Activated CD4-positive, alpha-beta T cell treated with anti-CD3 and anti-CD28 coated beads for 24 hours (primary cell): ENCODE measurements at regions not wholly inside any gene's neighbourhood (a gene's known extent, or its start where the extent isn't known, plus 50 kb on each side); places are given as distances from the start of the nearest gene placed in this dataset.

ENCODE experiments used
- DNase-seq, 2 donors: peaks; one replicate each; pipeline ENCODE4 v3.0.0-alpha.2; 2020; ENCODE audit warnings: low read depth in 2 of 2

GRCh38 chr3:124496061-124496460, 234.2 kb upstream of the UMPS start:
- DNase-seq, result no peak

- no peak for DNase-seq
Measured at GRCh38 chr3:124497487-124497886, 232.8 kb upstream of the UMPS start.

- DNase-seq, result no peak
Measured at GRCh38 chr3:124498891-124499290, 231.4 kb upstream of the UMPS start.

DNA sequence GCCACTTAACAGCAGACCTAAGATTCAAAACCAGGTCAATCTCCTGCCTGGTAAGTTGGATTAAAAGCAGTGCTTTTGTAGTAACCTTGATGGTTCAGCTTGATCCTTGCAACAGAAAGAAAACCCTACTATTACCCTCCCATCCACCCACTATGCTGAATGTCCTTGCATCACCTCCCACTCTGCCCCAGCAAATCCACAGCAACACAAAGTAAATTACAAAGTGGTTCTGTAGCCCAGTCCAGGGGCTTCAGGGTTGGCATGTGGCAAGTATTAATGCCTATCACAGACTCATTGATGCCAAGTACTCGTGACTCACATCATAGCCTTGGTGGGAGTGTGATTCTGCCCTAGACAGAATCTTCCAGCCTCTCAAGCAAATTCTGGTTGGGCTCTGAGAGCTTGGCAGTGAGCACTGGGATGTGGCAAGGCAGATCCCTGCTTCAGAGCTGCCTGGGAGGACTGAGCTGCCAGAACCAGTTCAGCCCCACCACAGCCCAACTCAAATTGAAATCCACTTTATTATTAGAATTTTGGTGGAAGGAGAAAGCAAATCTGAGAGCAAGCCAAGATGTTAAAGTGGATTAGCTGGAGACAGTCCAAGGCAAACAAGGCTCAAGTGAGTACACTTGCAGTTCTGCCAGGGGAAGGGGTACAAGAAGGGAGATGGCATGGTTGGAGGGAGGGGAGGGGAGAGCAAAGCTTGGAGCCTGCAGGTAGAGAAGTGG, 225.8 kb upstream of the UMPS start:
- DNase-seq, result no peak

- DNase-seq, result no peak
Measured at GRCh38 chr3:124509884-124510283, 220.4 kb upstream of the UMPS start.

GRCh38 chr3:124510290-124510689, 220.0 kb upstream of the UMPS start:
- no peak for DNase-seq

DNA sequence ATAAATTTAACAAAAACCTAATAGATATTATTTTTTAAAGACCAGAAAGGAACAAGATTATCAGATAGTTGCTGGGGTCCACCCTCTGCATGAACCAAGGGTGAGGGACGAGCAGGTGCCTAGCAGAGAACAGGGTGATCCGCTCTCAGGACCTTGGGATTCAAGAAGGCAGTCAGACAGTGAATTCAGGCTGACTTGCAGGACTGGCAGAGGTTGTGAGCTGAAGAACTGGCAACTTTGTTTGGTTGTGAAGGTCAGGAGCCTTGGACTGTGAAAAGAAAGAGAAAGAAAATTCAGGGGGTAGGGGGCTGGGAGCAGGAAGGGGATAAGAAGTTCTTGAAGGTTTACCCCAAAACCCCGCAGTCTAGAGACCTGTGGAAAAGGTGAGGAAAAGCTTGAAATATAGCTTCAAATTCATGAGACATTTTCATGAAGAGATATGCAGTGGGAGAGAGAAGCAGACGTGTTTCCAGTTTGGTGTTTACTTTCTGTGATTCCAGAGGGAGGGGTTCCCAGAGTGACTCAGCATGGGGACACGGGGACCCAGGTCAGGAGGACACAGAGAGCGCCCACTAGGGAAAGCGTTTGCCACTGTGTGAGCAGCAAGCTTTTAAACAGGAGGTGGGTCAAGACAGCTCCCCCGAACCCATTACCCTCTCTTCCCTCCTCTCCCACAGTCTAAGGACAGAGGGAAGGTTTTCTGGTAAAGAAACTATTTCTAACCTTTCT, 217.2 kb upstream of the UMPS start:
- DNase-seq, result no peak

DNA sequence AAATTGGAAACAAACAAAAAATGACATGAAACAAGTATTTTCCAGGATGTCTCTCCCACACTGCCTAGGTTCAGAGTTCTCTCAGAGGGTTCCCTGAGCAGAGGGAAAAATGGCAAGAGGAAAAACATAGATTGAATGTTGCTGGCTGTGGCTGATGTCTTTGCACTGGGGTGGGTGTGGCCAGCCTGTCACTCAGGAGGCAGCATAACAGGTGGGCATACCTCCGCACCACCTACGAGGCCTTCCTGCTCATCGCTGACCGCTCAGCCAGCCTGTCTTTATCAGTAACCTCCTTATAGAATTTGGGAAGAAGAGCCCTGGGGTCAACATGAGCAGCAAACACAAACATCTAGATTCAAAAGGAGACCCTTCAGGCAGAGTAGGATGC, 216.6 kb upstream of the UMPS start:
- no peak for DNase-seq

- DNase-seq, result no peak
Measured at GRCh38 chr3:124514683-124515082, 215.6 kb upstream of the UMPS start.

DNA sequence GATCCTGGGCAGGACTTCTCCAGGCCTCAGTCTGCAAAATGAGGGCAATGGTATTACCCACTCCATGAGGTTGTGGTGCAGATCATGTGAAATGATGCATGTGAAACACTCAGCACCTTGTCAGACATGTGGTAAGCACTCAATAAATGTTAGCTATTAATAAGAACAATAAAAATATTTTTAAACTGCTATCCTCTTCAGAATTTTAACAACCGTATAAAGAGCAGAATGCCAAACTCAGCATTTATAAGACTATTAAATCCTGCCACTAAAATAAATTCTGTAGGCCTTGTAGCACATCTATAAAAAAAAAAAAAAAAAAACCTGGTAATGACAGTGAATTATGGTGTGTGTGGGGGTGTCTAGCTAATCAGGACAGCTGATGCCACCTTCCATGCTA, 213.9 kb upstream of the UMPS start:
- no peak for DNase-seq

DNA sequence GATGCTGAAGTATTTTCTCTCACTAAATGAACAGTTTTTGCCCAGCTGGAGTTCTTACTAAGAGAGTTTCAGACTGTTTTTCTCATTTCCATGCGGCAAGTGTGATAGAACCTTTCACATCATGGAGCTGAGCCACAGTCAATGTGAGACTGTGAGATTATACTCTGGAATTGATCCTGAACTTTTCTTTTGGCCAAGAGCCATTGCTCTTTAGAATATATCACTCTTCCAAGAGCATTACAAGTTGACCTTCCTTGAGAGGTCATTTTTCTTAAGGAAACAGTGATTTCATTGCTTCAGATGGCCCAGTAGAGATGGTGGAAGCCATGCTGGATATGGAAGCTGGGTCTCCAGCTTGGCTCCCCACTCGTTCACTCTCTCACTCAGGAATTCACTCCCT, 212.9 kb upstream of the UMPS start:
- no peak for DNase-seq

GRCh38 chr3:124518350-124518749, 211.9 kb upstream of the UMPS start:
- no peak for DNase-seq

DNA sequence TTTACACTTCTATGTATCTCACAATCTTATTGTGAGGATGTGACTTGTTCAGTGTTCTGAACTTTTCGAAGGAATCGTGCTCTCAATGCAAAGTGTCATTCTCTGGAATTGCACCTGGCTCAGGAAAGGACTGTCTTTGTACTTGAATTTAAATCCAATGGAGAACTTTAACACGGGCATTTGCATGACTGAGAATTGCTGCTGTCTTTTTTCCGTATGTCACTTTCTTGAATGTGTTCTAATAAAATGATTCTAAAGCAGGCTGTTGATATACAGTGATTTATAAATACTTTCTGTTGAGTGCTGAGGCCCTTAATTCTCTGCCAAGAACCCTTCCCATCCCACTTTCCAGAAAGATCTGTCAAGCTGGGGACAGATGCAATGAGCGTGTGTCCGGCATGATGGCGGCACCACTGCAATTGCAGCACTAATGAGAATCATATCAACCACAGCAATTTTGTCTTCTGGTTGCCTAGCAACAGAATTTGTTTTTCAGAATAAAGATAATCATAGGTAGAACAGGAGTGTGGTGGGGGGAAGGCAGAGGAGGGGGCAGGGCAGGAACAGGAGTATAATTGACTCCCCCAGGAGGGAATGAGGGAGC, 210.6 kb upstream of the UMPS start:
- no peak for DNase-seq

DNA sequence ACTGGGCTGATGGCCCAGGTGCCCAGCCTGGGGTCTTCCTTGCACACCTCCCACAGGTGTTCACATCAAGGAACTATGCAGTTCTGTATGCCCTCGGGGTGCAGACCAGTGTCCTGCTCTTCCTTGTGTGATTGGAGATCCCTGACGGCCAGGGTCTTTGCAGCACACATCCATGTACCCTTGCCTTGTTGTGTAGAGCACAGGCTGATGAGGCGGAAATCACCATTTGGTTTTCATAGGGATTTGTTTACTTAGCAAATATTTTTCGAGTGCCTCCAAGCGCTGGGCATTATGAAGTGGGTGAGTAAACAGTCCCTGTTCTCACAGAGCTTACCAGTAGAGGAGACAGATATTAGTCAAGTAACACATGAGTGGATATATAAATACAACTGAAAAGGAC, 209.3 kb upstream of the UMPS start:
- no peak for DNase-seq

DNA sequence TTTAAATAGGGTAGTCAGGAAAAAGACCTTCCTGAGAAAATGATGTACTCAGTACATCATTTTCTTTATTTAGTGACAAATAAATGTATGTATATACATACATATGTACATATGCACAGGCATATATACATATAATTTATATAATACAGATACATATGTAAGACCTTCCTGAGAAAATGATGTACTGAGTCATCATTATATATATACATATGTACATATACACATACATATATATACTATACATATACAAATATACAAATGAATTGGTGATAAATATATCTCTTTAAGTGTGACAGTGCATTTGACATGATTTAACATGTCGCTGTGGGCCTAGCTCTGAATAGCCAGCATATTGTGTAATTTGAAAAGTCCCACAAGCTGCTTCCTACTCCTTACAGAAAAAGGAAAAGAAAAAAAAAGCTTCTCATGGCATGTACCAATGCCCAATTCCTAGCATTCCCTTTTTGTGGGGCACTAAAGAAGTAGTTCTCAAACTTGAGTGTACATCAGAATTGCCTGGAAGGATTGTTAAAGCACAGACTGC, 208.1 kb upstream of the UMPS start:
- DNase-seq, result no peak

GRCh38 chr3:124526601-124527000, 203.7 kb upstream of the UMPS start:
- DNase-seq, result no peak

DNA sequence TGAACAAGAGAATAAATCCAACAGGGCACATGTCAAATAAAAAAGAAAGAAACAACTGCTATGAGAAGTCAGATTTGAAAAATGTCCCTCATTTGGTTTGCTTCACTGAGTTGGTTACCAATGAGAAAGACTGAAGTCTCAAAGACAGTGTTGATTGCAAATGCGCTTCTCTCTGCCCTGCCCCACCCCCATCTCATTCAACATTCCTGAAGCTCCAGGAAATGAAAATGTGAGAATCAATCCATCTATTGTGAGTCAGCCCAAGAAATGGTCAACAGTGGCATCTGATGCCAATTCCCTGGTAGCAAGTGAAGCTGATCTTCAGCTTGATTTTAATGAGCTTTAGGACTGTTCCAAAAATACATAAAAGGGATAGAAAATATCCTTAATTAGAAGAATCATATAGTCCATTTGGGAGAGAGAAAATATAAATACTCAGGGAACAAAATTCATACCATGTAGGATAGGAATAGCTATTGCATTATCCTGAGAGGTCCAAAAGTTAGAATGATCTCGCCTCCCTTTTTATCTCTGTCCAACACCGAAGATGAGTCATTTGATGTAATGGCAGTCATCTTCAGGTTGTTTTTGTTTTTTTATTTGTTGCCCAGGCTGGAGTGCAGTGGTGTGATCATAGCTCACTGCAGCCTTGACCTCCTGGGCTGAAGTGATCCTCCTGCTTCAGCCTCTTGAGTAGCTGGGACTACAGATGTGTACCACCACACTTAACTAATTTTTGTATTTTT, 200.3 kb upstream of the UMPS start:
- DNase-seq, result no peak

DNA sequence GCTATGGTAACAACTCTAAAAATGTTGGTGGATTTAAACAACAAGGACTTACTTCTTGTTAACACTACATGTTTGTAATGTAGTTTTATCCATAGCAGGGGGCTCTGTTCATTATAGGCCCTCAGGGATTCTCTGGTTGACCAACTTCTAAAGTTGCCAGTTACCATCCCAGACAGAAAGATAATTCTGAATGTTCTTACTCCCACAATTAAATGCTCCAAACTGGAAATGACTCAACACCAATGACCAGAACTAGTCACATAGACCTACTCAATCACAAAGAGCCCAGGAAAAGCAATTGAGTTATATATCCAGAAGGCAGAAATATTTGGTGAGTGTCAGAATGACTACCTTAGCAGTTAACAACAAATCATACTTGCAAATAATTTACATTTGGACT, 199.3 kb upstream of the UMPS start:
- no peak for DNase-seq

- no peak for DNase-seq
Measured at GRCh38 chr3:124532071-124532470, 198.2 kb upstream of the UMPS start.

GRCh38 chr3:124535306-124535705, 194.9 kb upstream of the UMPS start:
- no peak for DNase-seq

- DNase-seq, result no peak
Measured at GRCh38 chr3:124540550-124541211, 189.6 kb upstream of the UMPS start.
